SK-N-MC (cell line): ENCODE measurements at regions not wholly inside any gene's neighbourhood (a gene's known extent, or its start where the extent isn't known, plus 50 kb on each side); places are given as distances from the start of the nearest gene placed in this dataset.

ENCODE experiments used
- EZH2 ChIP-seq: fragments of 200-600 bp; sonication (generic); IDR thresholded peaks from one replicate; pipeline ENCODE4 v1.6.1; 2017; ENCODE audit warnings: antibody characterized with exemption
- FOXP2 ChIP-seq: optimal IDR thresholded peaks from 2 replicates; pipeline ENCODE3; 2011; ENCODE audit warnings: mild to moderate bottlenecking, moderate library complexity; ENCODE audit not compliant: insufficient read depth; ENCODE audit errors: extremely low read length, control extremely low read depth
- POLR2AphosphoS5 ChIP-seq: IDR thresholded peaks from 2 replicates; pipeline ENCODE4 v1.6.1; 2012; ENCODE audit warnings: mild to moderate bottlenecking, low read depth, low read length, borderline replicate concordance

GRCh38 chr2:226031647-226032501 lies 632.4 kb downstream of the NYAP2 start:
- TF ChIP-seq EZH2 (no peak), POLR2AphosphoS5 (no peak), FOXP2 (no peak)
